ENCODE measurements at regions not wholly inside any gene's neighbourhood (a gene's known extent, or its start where the extent isn't known, plus 50 kb on each side); places are given as distances from the start of the nearest gene placed in this dataset.

DNA sequence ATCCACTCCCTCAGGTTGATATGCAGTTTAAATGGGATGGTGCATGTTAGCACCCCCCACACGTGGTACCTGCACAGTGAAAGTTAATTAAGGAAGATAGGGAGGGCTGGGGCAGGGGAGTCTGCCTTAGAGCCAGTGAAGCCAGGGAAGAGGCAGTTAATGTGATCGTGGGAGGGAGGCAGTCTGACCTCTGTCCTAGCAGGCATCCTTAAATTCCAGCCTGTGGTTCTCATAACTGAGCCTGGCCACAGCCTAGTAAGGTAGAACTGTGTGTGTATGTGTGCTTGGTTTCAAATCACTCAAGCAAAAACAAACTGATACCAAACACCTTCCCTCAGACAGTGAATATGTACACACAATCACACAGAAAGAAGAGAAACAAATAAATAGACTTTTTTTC is 319.1 kb upstream of the TLE3 start:
- ChIA-PET CTCF (no interaction called here), POLR2A (ENCODE audit: low non-redundant PET) (no interaction called here)
- H3K27ac ChIP-seq (ENCODE audit: low read depth, low read length, poor library complexity, severe bottlenecking), result no peak overlapping the region
- peaks cover 28% of the 10 kb centered on the region for H3K4me1 ChIP-seq (ENCODE audit: insufficient read depth, low read length, poor library complexity, severe bottlenecking)
- no TSS peak for BruUV-seq (replicated peaks)
- intact Hi-C loops (cut with micrococcal nuclease; ENCODE audit: unreplicated experiment), result no loop called here
- no peak for DNase-seq (ENCODE audit: low spot score)
- H3K4me3 ChIP-seq (ENCODE audit: low read depth, low read length, poor library complexity, severe bottlenecking), result no peak overlapping the region
- no peak for TF ChIP-seq EZH2 (IDR thresholded peaks at IDR 0.05; ENCODE audit: borderline replicate concordance, low read depth, low read length, poor library complexity, severe bottlenecking)
- TF ChIP-seq, protein P1, sequence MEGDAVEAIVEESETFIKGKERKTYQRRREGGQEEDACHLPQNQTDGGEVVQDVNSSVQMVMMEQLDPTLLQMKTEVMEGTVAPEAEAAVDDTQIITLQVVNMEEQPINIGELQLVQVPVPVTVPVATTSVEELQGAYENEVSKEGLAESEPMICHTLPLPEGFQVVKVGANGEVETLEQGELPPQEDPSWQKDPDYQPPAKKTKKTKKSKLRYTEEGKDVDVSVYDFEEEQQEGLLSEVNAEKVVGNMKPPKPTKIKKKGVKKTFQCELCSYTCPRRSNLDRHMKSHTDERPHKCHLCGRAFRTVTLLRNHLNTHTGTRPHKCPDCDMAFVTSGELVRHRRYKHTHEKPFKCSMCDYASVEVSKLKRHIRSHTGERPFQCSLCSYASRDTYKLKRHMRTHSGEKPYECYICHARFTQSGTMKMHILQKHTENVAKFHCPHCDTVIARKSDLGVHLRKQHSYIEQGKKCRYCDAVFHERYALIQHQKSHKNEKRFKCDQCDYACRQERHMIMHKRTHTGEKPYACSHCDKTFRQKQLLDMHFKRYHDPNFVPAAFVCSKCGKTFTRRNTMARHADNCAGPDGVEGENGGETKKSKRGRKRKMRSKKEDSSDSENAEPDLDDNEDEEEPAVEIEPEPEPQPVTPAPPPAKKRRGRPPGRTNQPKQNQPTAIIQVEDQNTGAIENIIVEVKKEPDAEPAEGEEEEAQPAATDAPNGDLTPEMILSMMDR (conservative IDR thresholded peaks at IDR 0.05; ENCODE audit: low read depth, low read length), result no peak
- H3K36me3 ChIP-seq (ENCODE audit: insufficient read depth, low read length, poor library complexity, severe bottlenecking), result no peaks in the 10 kb centered on the region
- H3K9me3 ChIP-seq (ENCODE audit: low read depth, low read length, poor library complexity, severe bottlenecking), result no peaks in the 10 kb centered on the region
- no peaks in the 10 kb centered on the region for H3K27me3 ChIP-seq (replicated peaks; ENCODE audit: insufficient read depth, low read depth, low read length, poor library complexity)

DNA sequence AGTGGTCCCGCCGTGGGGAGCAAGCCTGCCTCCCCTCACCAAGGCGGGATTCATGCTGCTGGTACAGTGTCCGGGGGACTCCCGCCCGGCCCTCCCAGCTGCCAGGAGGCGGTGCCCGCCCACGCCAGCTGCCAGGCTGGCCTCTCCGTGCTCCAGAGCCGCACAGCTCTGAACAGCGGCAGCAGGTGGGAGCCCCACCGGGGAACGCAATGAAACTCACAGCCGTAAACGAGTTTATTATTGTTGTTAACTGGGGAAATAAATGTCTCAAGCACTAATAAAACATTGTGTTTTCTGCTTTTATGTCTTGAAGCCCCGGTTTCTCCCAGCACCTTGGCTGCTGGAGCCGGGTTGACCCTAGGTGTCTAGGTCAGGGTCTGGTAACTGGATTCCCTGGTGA is 317.7 kb upstream of the TLE3 start:
- no peak overlapping the region for H3K27ac ChIP-seq (ENCODE audit: low read depth, low read length, poor library complexity, severe bottlenecking)
- no peaks in the 10 kb centered on the region for H3K36me3 ChIP-seq (ENCODE audit: insufficient read depth, low read length, poor library complexity, severe bottlenecking)
- no peaks in the 10 kb centered on the region for H3K27me3 ChIP-seq (replicated peaks; ENCODE audit: insufficient read depth, low read depth, low read length, poor library complexity)
- DNase-seq (ENCODE audit: low spot score), result no peak
- peaks cover 23% of the 10 kb centered on the region for H3K4me1 ChIP-seq (ENCODE audit: insufficient read depth, low read length, poor library complexity, severe bottlenecking)
- no peaks in the 10 kb centered on the region for H3K9me3 ChIP-seq (ENCODE audit: low read depth, low read length, poor library complexity, severe bottlenecking)
- H3K4me3 ChIP-seq (ENCODE audit: low read depth, low read length, poor library complexity, severe bottlenecking), result no peak overlapping the region
- CTCF ChIA-PET, result no interaction called here
- POLR2A ChIA-PET (ENCODE audit: low non-redundant PET), result no interaction called here
- intact Hi-C loops (cut with micrococcal nuclease; ENCODE audit: unreplicated experiment), result no loop called here
- BruUV-seq (replicated peaks), result no TSS peak
- no peak for TF ChIP-seq EZH2 (IDR thresholded peaks at IDR 0.05; ENCODE audit: borderline replicate concordance, low read depth, low read length, poor library complexity, severe bottlenecking)
- TF ChIP-seq, protein P1 (conservative IDR thresholded peaks at IDR 0.05; ENCODE audit: low read depth, low read length), result no peak

DNA sequence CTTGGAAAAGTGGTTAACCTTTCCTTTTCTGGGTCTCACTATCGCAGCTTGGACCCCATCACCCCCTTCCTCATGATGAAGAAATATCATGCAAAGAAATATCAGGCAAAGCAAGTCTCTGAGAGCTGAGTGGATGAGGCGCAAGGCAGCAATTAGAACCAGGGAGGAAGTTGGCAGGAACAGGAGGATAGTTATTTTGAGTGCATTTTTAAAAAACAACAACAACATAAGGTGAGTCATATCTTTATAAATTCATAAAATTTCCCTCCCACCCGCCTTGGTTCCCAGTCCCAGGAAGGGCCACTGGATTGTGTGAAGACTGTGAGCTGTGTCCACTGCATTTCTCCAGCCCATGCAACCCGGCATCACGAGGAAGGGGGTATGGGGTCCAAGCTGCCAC is 316.9 kb upstream of the TLE3 start:
- no TSS peak for BruUV-seq (replicated peaks)
- Histone ChIP-seq H3K9me3 (ENCODE audit: low read depth, low read length, poor library complexity, severe bottlenecking) (no peaks in the 10 kb centered on the region), H3K4me1 (ENCODE audit: insufficient read depth, low read length, poor library complexity, severe bottlenecking) (peaks cover 21% of the 10 kb centered on the region), H3K36me3 (ENCODE audit: insufficient read depth, low read length, poor library complexity, severe bottlenecking) (no peaks in the 10 kb centered on the region), H3K27ac (ENCODE audit: low read depth, low read length, poor library complexity, severe bottlenecking) (no peak overlapping the region), H3K4me3 (ENCODE audit: low read depth, low read length, poor library complexity, severe bottlenecking) (no peak overlapping the region), H3K27me3 (replicated peaks; ENCODE audit: insufficient read depth, low read depth, low read length, poor library complexity) (no peaks in the 10 kb centered on the region)
- intact Hi-C loops (cut with micrococcal nuclease; ENCODE audit: unreplicated experiment), result no loop called here
- CTCF ChIA-PET, result no interaction called here
- POLR2A ChIA-PET (ENCODE audit: low non-redundant PET), result no interaction called here
- TF ChIP-seq EZH2 (IDR thresholded peaks at IDR 0.05; ENCODE audit: borderline replicate concordance, low read depth, low read length, poor library complexity, severe bottlenecking), result no peak
- TF ChIP-seq, protein P1 (conservative IDR thresholded peaks at IDR 0.05; ENCODE audit: low read depth, low read length), result no peak
- no peak for DNase-seq (ENCODE audit: low spot score)

All from A673 (cell line).